ENCODE measurements at regions not wholly inside any gene's neighbourhood (a gene's known extent, or its start where the extent isn't known, plus 50 kb on each side); places are given as distances from the start of the nearest gene placed in this dataset.

- TF ChIP-seq POLR2A (IDR thresholded peaks at IDR 0.05) (no peak), EP300 (IDR thresholded peaks at IDR 0.05) (no peak), POLR2AphosphoS5 (IDR thresholded peaks at IDR 0.05) (no peak), CTCF (IDR thresholded peaks at IDR 0.05) (no peak)
- ATAC-seq = no peak
- H3K27me3 ChIP-seq = no peaks in the 10 kb centered on the region
- no peak overlapping the region for H3K4me3 ChIP-seq
- 0 to 5% methylated on average over 1 of the region's 1 CpG for WGBS, 2 donors (ENCODE audit: low coverage in 1 of 2)
- H3K36me3 ChIP-seq = no peaks in the 10 kb centered on the region
- H3K27ac ChIP-seq = no peak overlapping the region
- peaks cover 0 to 13% (median 0%) of the 10 kb centered on the region in 3 donors for H3K4me1 ChIP-seq
- H3K9me3 ChIP-seq = no peaks in the 10 kb centered on the region
Observed at GRCh38 chr6:122200440-122200839, 199.0 kb upstream of the HSF2 start.

- no peaks in the 10 kb centered on the region for H3K9me3 ChIP-seq
- H3K4me1 ChIP-seq = peaks cover 0 to 5% (median 0%) of the 10 kb centered on the region in 3 donors
- H3K36me3 ChIP-seq = no peaks in the 10 kb centered on the region
- no peak overlapping the region for H3K4me3 ChIP-seq
- H3K27me3 ChIP-seq = no peaks in the 10 kb centered on the region
- no peak overlapping the region for H3K27ac ChIP-seq
- no peak for ATAC-seq
- TF ChIP-seq EP300 (IDR thresholded peaks at IDR 0.05) (no peak), POLR2A (IDR thresholded peaks at IDR 0.05) (no peak), CTCF (IDR thresholded peaks at IDR 0.05) (no peak), POLR2AphosphoS5 (IDR thresholded peaks at IDR 0.05) (no peak)
- WGBS, 2 donors (ENCODE audit: low coverage in 1 of 2) = 84 to 86% methylated on average over 2 to 4 of the region's 8 CpGs
Observed at GRCh38 chr6:122202576-122203137, 196.8 kb upstream of the HSF2 start.

- Histone ChIP-seq H3K27ac (no peak overlapping the region), H3K27me3 (no peaks in the 10 kb centered on the region), H3K36me3 (no peaks in the 10 kb centered on the region), H3K4me1 (no peaks in the 10 kb centered on the region), H3K9me3 (no peaks in the 10 kb centered on the region), H3K4me3 (no peak overlapping the region)
- no peak for ATAC-seq
- 66 to 74% methylated on average over 2 of the region's 2 CpGs for WGBS, 2 donors (ENCODE audit: low coverage in 1 of 2)
- TF ChIP-seq POLR2A (IDR thresholded peaks at IDR 0.05) (no peak), EP300 (IDR thresholded peaks at IDR 0.05) (no peak), POLR2AphosphoS5 (IDR thresholded peaks at IDR 0.05) (no peak), CTCF (IDR thresholded peaks at IDR 0.05) (no peak)
Observed at GRCh38 chr6:122207061-122207460, 192.4 kb upstream of the HSF2 start.

- ATAC-seq = no peak
- Histone ChIP-seq H3K4me3 (no peak overlapping the region), H3K27ac (no peak overlapping the region), H3K27me3 (no peaks in the 10 kb centered on the region), H3K36me3 (no peaks in the 10 kb centered on the region), H3K9me3 (no peaks in the 10 kb centered on the region), H3K4me1 (no peaks in the 10 kb centered on the region)
- no peak for TF ChIP-seq EP300 (IDR thresholded peaks at IDR 0.05)
- TF ChIP-seq CTCF (IDR thresholded peaks at IDR 0.05) = no peak
- TF ChIP-seq POLR2AphosphoS5 (IDR thresholded peaks at IDR 0.05) = peak; percentile 16
- no peak for TF ChIP-seq POLR2A (IDR thresholded peaks at IDR 0.05)
Observed at GRCh38 chr6:122207794-122208193, 191.7 kb upstream of the HSF2 start.

GRCh38 chr6:122214605-122215318, 184.7 kb upstream of the HSF2 start:
- TF ChIP-seq CTCF (IDR thresholded peaks at IDR 0.05) = no peak
- no peak for TF ChIP-seq POLR2AphosphoS5 (IDR thresholded peaks at IDR 0.05)
- no peak for TF ChIP-seq EP300 (IDR thresholded peaks at IDR 0.05)
- no peak for TF ChIP-seq POLR2A (IDR thresholded peaks at IDR 0.05)
- no peak for ATAC-seq
- 47 to 58% methylated on average over 3 of the region's 3 CpGs for WGBS, 2 donors (ENCODE audit: low coverage in 1 of 2)
- Histone ChIP-seq H3K27me3 (no peaks in the 10 kb centered on the region), H3K9me3 (no peaks in the 10 kb centered on the region), H3K36me3 (no peaks in the 10 kb centered on the region), H3K4me3 (no peak overlapping the region), H3K27ac (peak overlapping the region in 3 of 4 donors; percentile 5 to 25 (median 12)), H3K4me1 (peaks cover 0 to 2% (median 0%) of the 10 kb centered on the region in 3 donors)

All from gastroesophageal sphincter (tissue), 4 donors.